Mammary epithelial cell (primary cell): ENCODE measurements at regions not wholly inside any gene's neighbourhood (a gene's known extent, or its start where the extent isn't known, plus 50 kb on each side); places are given as distances from the start of the nearest gene placed in this dataset.

Source experiments
- CTCF ChIP-seq, 2 donors: IDR thresholded peaks in 1 of 2; conservative IDR thresholded peaks in 1 of 2; 2 replicates each; pipeline ENCODE4 v1.5.1; 2011 to 2012; ENCODE audit warnings: inconsistent platforms in 2 of 2, low read length in 2 of 2, mild to moderate bottlenecking in 2 of 2, control low read depth in 1 of 2, low read depth in 1 of 2; ENCODE audit not compliant: insufficient read depth in 1 of 2; ENCODE audit errors: extremely low read depth in 1 of 2
- EZH2 ChIP-seq: IDR thresholded peaks from 2 replicates; pipeline ENCODE4 v1.6.1; 2012; ENCODE audit warnings: low read length, inconsistent platforms, borderline replicate concordance

- TF ChIP-seq EZH2, result no peak
- no peak for TF ChIP-seq CTCF (conservative IDR thresholded peaks at IDR 0.05 in 1 of 2, IDR thresholded peaks at IDR 0.05 in 1 of 2; ENCODE audit: extremely low read depth in 1 of 2, insufficient read depth in 1 of 2, low read depth in 1 of 2, low read length in 2 of 2)
These were observed 166.5 kb downstream of the RTP5 start for GRCh38 chr2:242035858-242036652.
